Breast epithelium (tissue), 4 donors: ENCODE measurements at regions not wholly inside any gene's neighbourhood (a gene's known extent, or its start where the extent isn't known, plus 50 kb on each side); places are given as distances from the start of the nearest gene placed in this dataset.

Source experiments
- DNase-seq, 2 donors: peaks; one replicate each; pipeline ENCODE4 v3.0.0-alpha.2; 2019; ENCODE audit warnings: low spot score in 2 of 2
- H3K27ac ChIP-seq, 2 donors: fragments of 200-600 bp; sonication (generic) in 1 of 2; one replicate each; pipeline ENCODE4 v1.5.1; 2016 to 2019; ENCODE audit warnings: mild to moderate bottlenecking in 1 of 2
- H3K27me3 ChIP-seq, 2 donors: fragments of 200-600 bp; sonication (generic) in 1 of 2; one replicate each; pipeline versions ENCODE4 v1.5.1 to v1.6.0; 2017 to 2019; ENCODE audit warnings: control low read depth in 1 of 2, mild to moderate bottlenecking in 1 of 2
- H3K36me3 ChIP-seq: fragments of 200-600 bp; one replicate; pipeline ENCODE4 v1.5.1; 2019
- H3K4me1 ChIP-seq, 2 donors: fragments of 200-600 bp; sonication (generic); one replicate each; pipeline ENCODE4 v1.5.1; 2016 to 2019; ENCODE audit warnings: control low read depth in 1 of 2
- H3K4me3 ChIP-seq, 3 donors: fragments of 200-600 bp; sonication (generic); 1 replicate in 2 of 3; 2 replicates in 1 of 3; pipeline ENCODE4 v1.5.1; 2016 to 2019; ENCODE audit warnings: mild to moderate bottlenecking in 3 of 3, moderate library complexity in 2 of 3
- H3K9me3 ChIP-seq, 2 donors: fragments of 200-600 bp; sonication (generic) in 1 of 2; one replicate each; pipeline ENCODE4 v1.5.1; 2016 to 2019; ENCODE audit warnings: control low read depth in 1 of 2
- POLR2A ChIP-seq: fragments of 450-650 bp; IDR thresholded peaks from one replicate; pipeline ENCODE4 v1.6.1; 2016; ENCODE audit warnings: antibody characterized with exemption, mild to moderate bottlenecking, moderate library complexity
- POLR2AphosphoS5 ChIP-seq, 3 donors: sonication (generic); formaldehyde crosslinking; IDR thresholded peaks; one replicate each; pipeline ENCODE4 v1.6.1; 2017; ENCODE audit warnings: antibody characterized with exemption in 3 of 3
- intact Hi-C: fragments of 100-400 bp; cut with DNase I; formaldehyde crosslinking; loops from one replicate; pipeline ENCODE4 v1.15.1; 2023; ENCODE audit warnings: low total_unique reads
- TF ChIP-seq, protein P1 (sequence below), 3 donors: fragments of 450-650 bp; IDR thresholded peaks; one replicate each; pipeline ENCODE4 v1.5.1; 2016 to 2017; ENCODE audit warnings: antibody characterized with exemption in 3 of 3, mild to moderate bottlenecking in 3 of 3, moderate library complexity in 3 of 3

DNA sequence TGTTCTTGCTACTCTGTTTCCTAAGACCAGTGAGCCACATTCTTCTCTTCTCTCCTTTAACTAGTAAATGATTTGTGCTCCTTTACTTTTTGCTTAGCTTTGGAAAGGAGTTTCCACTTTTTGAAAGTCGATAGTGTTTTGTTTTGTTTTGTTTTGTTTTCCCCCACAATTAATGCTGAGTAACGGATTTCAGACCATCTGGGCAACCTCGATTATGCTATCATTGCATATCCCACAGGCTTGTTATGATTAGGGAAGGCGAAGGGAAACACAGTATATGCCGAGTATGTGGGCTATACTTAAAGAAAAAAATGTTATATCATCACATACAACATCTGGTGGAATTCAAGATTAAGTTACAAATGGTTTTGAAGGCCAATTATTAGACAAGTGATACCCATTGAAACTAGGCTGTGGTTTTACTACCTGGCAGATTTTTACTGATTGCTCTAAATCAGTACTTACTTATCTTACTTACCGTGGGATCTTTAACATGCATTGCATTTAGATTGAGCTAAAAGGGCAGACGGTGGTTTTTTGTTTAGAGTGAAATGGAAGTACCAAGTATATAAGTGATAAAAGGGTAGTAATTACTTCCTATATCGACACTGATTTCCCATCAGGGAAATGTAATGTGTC, 361.3 kb upstream of the SOX9 start:
- Histone ChIP-seq H3K36me3 (no peaks in the 10 kb centered on the region), H3K27me3 (no peaks in the 10 kb centered on the region), H3K4me3 (no peak overlapping the region), H3K9me3 (no peaks in the 10 kb centered on the region), H3K27ac (no peak overlapping the region), H3K4me1 (no peaks in the 10 kb centered on the region)
- intact Hi-C loops: no loop called here
- DNase-seq: no peak
- no peak for TF ChIP-seq POLR2A
- TF ChIP-seq POLR2AphosphoS5 (IDR thresholded peaks at IDR 0.05): no peak
- TF ChIP-seq, protein P1, sequence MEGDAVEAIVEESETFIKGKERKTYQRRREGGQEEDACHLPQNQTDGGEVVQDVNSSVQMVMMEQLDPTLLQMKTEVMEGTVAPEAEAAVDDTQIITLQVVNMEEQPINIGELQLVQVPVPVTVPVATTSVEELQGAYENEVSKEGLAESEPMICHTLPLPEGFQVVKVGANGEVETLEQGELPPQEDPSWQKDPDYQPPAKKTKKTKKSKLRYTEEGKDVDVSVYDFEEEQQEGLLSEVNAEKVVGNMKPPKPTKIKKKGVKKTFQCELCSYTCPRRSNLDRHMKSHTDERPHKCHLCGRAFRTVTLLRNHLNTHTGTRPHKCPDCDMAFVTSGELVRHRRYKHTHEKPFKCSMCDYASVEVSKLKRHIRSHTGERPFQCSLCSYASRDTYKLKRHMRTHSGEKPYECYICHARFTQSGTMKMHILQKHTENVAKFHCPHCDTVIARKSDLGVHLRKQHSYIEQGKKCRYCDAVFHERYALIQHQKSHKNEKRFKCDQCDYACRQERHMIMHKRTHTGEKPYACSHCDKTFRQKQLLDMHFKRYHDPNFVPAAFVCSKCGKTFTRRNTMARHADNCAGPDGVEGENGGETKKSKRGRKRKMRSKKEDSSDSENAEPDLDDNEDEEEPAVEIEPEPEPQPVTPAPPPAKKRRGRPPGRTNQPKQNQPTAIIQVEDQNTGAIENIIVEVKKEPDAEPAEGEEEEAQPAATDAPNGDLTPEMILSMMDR (IDR thresholded peaks at IDR 0.05): no peak

DNA sequence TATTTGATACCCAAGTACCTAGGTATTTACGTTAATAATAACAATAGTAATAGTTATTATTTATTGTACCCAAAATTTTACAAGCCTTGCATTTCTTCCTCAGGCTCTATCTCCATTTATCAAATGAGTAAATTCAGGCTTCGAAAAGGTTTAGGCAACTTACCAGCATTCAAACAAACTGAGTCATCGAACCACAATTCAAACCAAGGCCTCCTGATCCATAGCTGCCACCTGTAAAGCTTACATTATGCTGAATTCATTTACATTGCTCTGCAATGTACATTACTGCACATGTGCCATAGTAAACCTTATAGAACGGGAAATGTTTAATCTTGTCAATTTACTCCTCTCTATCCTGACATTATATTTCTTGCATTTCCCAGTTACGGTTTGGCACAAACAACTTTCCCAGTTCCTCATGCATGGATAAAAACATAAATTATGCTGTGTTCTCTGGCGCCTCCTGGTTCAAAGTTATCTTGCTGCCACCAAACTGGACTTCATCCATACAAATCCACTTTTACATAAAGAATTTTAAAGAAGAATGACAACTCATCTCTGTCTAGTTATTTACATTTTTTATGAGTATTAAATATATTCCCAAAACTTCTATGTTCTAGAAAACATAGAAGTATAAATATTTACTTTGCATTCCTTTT, 360.6 kb upstream of the SOX9 start:
- Histone ChIP-seq H3K27me3 (no peaks in the 10 kb centered on the region), H3K9me3 (no peaks in the 10 kb centered on the region), H3K36me3 (no peaks in the 10 kb centered on the region), H3K4me1 (no peaks in the 10 kb centered on the region), H3K4me3 (no peak overlapping the region), H3K27ac (no peak overlapping the region)
- DNase-seq: no peak
- TF ChIP-seq, protein P1 (IDR thresholded peaks at IDR 0.05): no peak
- TF ChIP-seq POLR2AphosphoS5 (IDR thresholded peaks at IDR 0.05) (no peak), POLR2A (no peak)
- intact Hi-C loops: no loop called here

- Histone ChIP-seq H3K36me3 (no peaks in the 10 kb centered on the region), H3K27ac (no peak overlapping the region), H3K9me3 (no peaks in the 10 kb centered on the region), H3K27me3 (no peaks in the 10 kb centered on the region), H3K4me1 (no peaks in the 10 kb centered on the region), H3K4me3 (no peak overlapping the region)
- TF ChIP-seq, protein P1 (IDR thresholded peaks at IDR 0.05): no peak
- TF ChIP-seq POLR2AphosphoS5 (IDR thresholded peaks at IDR 0.05) (no peak), POLR2A (no peak)
- intact Hi-C loops: no loop called here
- DNase-seq: no peak
Observed at GRCh38 chr17:71762526-71762925, 358.3 kb upstream of the SOX9 start.

GRCh38 chr17:71764505-71764904, 356.3 kb upstream of the SOX9 start:
- TF ChIP-seq, protein P1 (IDR thresholded peaks at IDR 0.05): no peak
- TF ChIP-seq POLR2AphosphoS5 (IDR thresholded peaks at IDR 0.05): no peak
- no peak for TF ChIP-seq POLR2A
- H3K4me3 ChIP-seq: no peak overlapping the region
- H3K27ac ChIP-seq: no peak overlapping the region
- DNase-seq: no peak
- intact Hi-C loops: no loop called here
- H3K36me3 ChIP-seq: no peaks in the 10 kb centered on the region
- no peaks in the 10 kb centered on the region for H3K9me3 ChIP-seq
- H3K27me3 ChIP-seq: no peaks in the 10 kb centered on the region
- no peaks in the 10 kb centered on the region for H3K4me1 ChIP-seq

DNA sequence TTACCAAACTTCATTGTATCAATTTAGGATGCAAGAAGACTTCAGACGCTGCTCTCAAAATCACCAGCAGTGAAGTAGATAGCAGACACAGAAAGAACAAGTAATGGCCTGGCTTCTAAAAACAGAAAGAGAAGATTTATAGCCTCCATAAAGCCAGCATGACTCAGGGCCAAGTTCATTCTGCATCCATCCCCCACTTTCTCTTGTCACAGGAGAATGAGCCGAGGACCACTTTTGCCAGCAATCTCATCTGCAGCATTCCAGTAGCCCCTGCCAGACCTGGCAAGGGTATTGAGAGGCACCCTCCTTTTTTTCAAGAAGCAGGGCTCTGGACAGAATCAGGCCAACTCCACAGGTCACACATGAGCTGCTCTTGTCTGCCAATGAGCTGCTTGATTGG, 355.4 kb upstream of the SOX9 start:
- intact Hi-C loops: no loop called here
- Histone ChIP-seq H3K27me3 (no peaks in the 10 kb centered on the region), H3K36me3 (no peaks in the 10 kb centered on the region), H3K27ac (no peak overlapping the region), H3K4me3 (no peak overlapping the region), H3K9me3 (no peaks in the 10 kb centered on the region), H3K4me1 (no peaks in the 10 kb centered on the region)
- DNase-seq: no peak
- TF ChIP-seq, protein P1 (IDR thresholded peaks at IDR 0.05): no peak
- TF ChIP-seq POLR2AphosphoS5 (IDR thresholded peaks at IDR 0.05): no peak
- no peak for TF ChIP-seq POLR2A
